Uterus (tissue), 2 donors: ENCODE measurements at regions not wholly inside any gene's neighbourhood (a gene's known extent, or its start where the extent isn't known, plus 50 kb on each side); places are given as distances from the start of the nearest gene placed in this dataset.

ENCODE experiments used
- CTCF ChIP-seq, 4 experiments: fragments of 200-600 bp in 2 of 4; fragments of 450-650 bp in 2 of 4; sonication (generic) in 2 of 4; IDR thresholded peaks; one replicate each; pipeline ENCODE4 v1.5.1; 2016 to 2019; ENCODE audit warnings: antibody characterized with exemption in 4 of 4, mild to moderate bottlenecking in 2 of 4, moderate library complexity in 1 of 4
- POLR2A ChIP-seq, 2 donors: fragments of 450-650 bp; IDR thresholded peaks; one replicate each; pipeline ENCODE4 v1.6.1; 2016; ENCODE audit warnings: antibody characterized with exemption in 2 of 2, mild to moderate bottlenecking in 1 of 2, moderate library complexity in 1 of 2

- TF ChIP-seq CTCF (IDR thresholded peaks at IDR 0.05) (no peak), POLR2A (IDR thresholded peaks at IDR 0.05) (no peak)
Observed at GRCh38 chr2:117217145-117217544, 597.3 kb upstream of the DDX18 start.
